Astrocyte (in vitro differentiated cells and primary cell): ENCODE measurements at regions not wholly inside any gene's neighbourhood (a gene's known extent, or its start where the extent isn't known, plus 50 kb on each side); places are given as distances from the start of the nearest gene placed in this dataset.

Experiments
- DNase-seq: peaks from one replicate; pipeline ENCODE4 v3.0.0-alpha.2; 2010; ENCODE audit warnings: low read depth
- FAIRE-seq: peaks from 2 replicates; lab custom pipeline; 2011; peaks lifted over from hg19 to GRCh38; lab: Jason Lieb, UNC
- H2AFZ ChIP-seq: 2 replicates; pipeline ENCODE4 v1.6.0; 2012; ENCODE audit warnings: low read depth, low read length, inconsistent platforms
- H3K27ac ChIP-seq: 2 replicates; pipeline ENCODE4 v1.5.1; 2011; ENCODE audit warnings: low read depth, low read length, inconsistent platforms
- H3K27me3 ChIP-seq: 2 replicates; pipeline ENCODE4 v1.6.0; 2011; ENCODE audit warnings: low read length, inconsistent platforms; ENCODE audit not compliant: insufficient read depth
- H3K36me3 ChIP-seq: 2 replicates; pipeline ENCODE4 v1.5.1; 2011; ENCODE audit warnings: low read length, inconsistent platforms; ENCODE audit not compliant: insufficient read depth
- H3K4me1 ChIP-seq: 2 replicates; pipeline ENCODE4 v1.5.1; 2011; ENCODE audit warnings: low read length, inconsistent platforms; ENCODE audit not compliant: insufficient read depth
- H3K4me2 ChIP-seq: 2 replicates; pipeline ENCODE4 v1.6.0; 2012; ENCODE audit warnings: low read length, inconsistent platforms
- H3K4me3 ChIP-seq: 2 replicates; pipeline ENCODE4 v1.5.1; 2011; ENCODE audit warnings: low read depth, mild to moderate bottlenecking, low read length, inconsistent platforms; ENCODE audit not compliant: insufficient read depth
- H3K79me2 ChIP-seq: 2 replicates; pipeline ENCODE4 v1.6.0; 2012; ENCODE audit warnings: mild to moderate bottlenecking, low read length, inconsistent platforms; ENCODE audit not compliant: insufficient read depth
- H3K9ac ChIP-seq: 2 replicates; pipeline ENCODE4 v1.6.0; 2012; ENCODE audit warnings: mild to moderate bottlenecking, low read length, inconsistent platforms
- H3K9me3 ChIP-seq: 2 replicates; pipeline ENCODE4 v1.5.1; 2012; ENCODE audit warnings: low read depth, mild to moderate bottlenecking, low read length, inconsistent platforms; ENCODE audit not compliant: insufficient read depth
- H4K20me1 ChIP-seq: 2 replicates; pipeline ENCODE4 v1.6.0; 2012; ENCODE audit warnings: low read length, inconsistent platforms; ENCODE audit not compliant: insufficient read depth
- H3K27ac Mint-ChIP-seq: one replicate; pipeline ENCODE4 v1.8.0; 2021; ENCODE audit warnings: mild to moderate bottlenecking, mixed read lengths; ENCODE audit not compliant: unreplicated experiment
- H3K27me3 Mint-ChIP-seq: one replicate; pipeline ENCODE4 v1.8.0; 2021; ENCODE audit warnings: low read depth, mixed read lengths; ENCODE audit not compliant: unreplicated experiment
- H3K36me3 Mint-ChIP-seq: one replicate; pipeline ENCODE4 v1.8.0; 2021; ENCODE audit warnings: low read depth, mixed read lengths; ENCODE audit not compliant: unreplicated experiment
- H3K4me1 Mint-ChIP-seq: one replicate; pipeline ENCODE4 v1.8.0; 2021; ENCODE audit warnings: low read depth, mixed read lengths; ENCODE audit not compliant: unreplicated experiment
- H3K4me3 Mint-ChIP-seq: one replicate; pipeline ENCODE4 v1.8.0; 2021; ENCODE audit warnings: mild to moderate bottlenecking, moderate library complexity, mixed read lengths; ENCODE audit not compliant: unreplicated experiment
- H3K9me3 Mint-ChIP-seq: one replicate; pipeline ENCODE4 v1.8.0; 2021; ENCODE audit warnings: mild to moderate bottlenecking, mixed read lengths; ENCODE audit not compliant: unreplicated experiment
- EZH2 ChIP-seq: IDR thresholded peaks from 2 replicates; pipeline ENCODE4 v1.6.1; 2012; ENCODE audit warnings: mild to moderate bottlenecking, low read length, inconsistent platforms; ENCODE audit not compliant: insufficient read depth
- TF ChIP-seq, protein P1 (sequence below): IDR thresholded peaks from 2 replicates; pipeline ENCODE4 v1.5.1; 2011; ENCODE audit warnings: low read depth, mild to moderate bottlenecking, inconsistent platforms, low read length, moderate library complexity; ENCODE audit not compliant: insufficient read depth

GRCh38 chr5:94024101-94024500 is 282.7 kb upstream of the POU5F2 start:
- TF ChIP-seq, protein P1, sequence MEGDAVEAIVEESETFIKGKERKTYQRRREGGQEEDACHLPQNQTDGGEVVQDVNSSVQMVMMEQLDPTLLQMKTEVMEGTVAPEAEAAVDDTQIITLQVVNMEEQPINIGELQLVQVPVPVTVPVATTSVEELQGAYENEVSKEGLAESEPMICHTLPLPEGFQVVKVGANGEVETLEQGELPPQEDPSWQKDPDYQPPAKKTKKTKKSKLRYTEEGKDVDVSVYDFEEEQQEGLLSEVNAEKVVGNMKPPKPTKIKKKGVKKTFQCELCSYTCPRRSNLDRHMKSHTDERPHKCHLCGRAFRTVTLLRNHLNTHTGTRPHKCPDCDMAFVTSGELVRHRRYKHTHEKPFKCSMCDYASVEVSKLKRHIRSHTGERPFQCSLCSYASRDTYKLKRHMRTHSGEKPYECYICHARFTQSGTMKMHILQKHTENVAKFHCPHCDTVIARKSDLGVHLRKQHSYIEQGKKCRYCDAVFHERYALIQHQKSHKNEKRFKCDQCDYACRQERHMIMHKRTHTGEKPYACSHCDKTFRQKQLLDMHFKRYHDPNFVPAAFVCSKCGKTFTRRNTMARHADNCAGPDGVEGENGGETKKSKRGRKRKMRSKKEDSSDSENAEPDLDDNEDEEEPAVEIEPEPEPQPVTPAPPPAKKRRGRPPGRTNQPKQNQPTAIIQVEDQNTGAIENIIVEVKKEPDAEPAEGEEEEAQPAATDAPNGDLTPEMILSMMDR: no peak
- Mint-ChIP-seq H3K4me3 (no peak overlapping the region), H3K4me1 (peaks cover 13% of the 10 kb centered on the region), H3K36me3 (peaks cover 5% of the 10 kb centered on the region), H3K27me3 (no peaks in the 10 kb centered on the region), H3K9me3 (no peaks in the 10 kb centered on the region), H3K27ac (no peak overlapping the region)
- DNase-seq: peak; percentile 25
- Histone ChIP-seq H3K27me3 (no peaks in the 10 kb centered on the region), H3K36me3 (no peaks in the 10 kb centered on the region), H3K27ac (no peak overlapping the region), H3K9me3 (no peaks in the 10 kb centered on the region), H4K20me1 (no peaks in the 10 kb centered on the region), H3K4me1 (peaks cover 8% of the 10 kb centered on the region), H3K9ac (no peak overlapping the region), H3K4me3 (no peak overlapping the region), H3K4me2 (no peak overlapping the region), H3K79me2 (no peaks in the 10 kb centered on the region), H2AFZ (no peak overlapping the region)
- no peak for FAIRE-seq

GRCh38 chr5:94021246-94021645 is 279.8 kb upstream of the POU5F2 start:
- peak; percentile 76 for FAIRE-seq
- H3K36me3 Mint-ChIP-seq: peaks cover 17% of the 10 kb centered on the region

DNA sequence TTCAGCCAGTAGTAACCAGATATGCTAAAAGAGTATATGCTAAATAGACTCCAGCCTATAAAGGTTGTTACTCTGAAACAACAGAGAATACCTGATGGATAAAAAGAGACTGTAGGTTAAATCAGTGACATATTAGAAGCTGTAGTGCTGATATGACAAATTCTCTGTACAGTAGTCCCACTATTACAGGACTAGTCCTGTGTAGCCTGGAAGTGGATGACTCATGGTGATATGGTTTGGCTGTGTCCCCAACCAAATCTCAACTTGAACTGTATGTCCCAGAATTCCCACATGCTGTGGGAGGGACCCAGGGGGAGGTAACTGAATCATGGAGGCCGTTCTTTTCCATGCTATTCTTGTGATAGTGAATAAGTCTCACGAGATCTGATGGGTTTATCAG is 276.2 kb upstream of the POU5F2 start:
- no peak overlapping the region for H3K4me3 ChIP-seq
- H3K27ac Mint-ChIP-seq: no peak overlapping the region
- H3K4me3 Mint-ChIP-seq: no peak overlapping the region
- no peaks in the 10 kb centered on the region for H3K27me3 Mint-ChIP-seq
- H2AFZ ChIP-seq: no peak overlapping the region
- peaks cover 8% of the 10 kb centered on the region for H3K4me1 ChIP-seq
- no peaks in the 10 kb centered on the region for H3K79me2 ChIP-seq
- FAIRE-seq (no peak), DNase-seq (peak; percentile 58)
- no peaks in the 10 kb centered on the region for H3K9me3 ChIP-seq
- peaks cover 24% of the 10 kb centered on the region for H3K36me3 Mint-ChIP-seq
- TF ChIP-seq, protein P1: no peak
- no peak for TF ChIP-seq EZH2
- H3K9me3 Mint-ChIP-seq: peaks cover 24% of the 10 kb centered on the region
- no peak overlapping the region for H3K27ac ChIP-seq
- H4K20me1 ChIP-seq: no peaks in the 10 kb centered on the region
- H3K27me3 ChIP-seq: no peaks in the 10 kb centered on the region
- no peaks in the 10 kb centered on the region for H3K36me3 ChIP-seq
- peaks cover 4% of the 10 kb centered on the region for H3K4me1 Mint-ChIP-seq
- no peak overlapping the region for H3K4me2 ChIP-seq
- H3K9ac ChIP-seq: no peak overlapping the region

More at GRCh38 chr5:94021246-94021645, 279.8 kb upstream of the POU5F2 start:
- peak; percentile 68 for DNase-seq
- peaks cover 6% of the 10 kb centered on the region for H3K4me1 Mint-ChIP-seq
- Histone ChIP-seq H3K36me3 (no peaks in the 10 kb centered on the region), H3K9ac (no peak overlapping the region), H2AFZ (no peak overlapping the region), H3K4me1 (peaks cover 8% of the 10 kb centered on the region), H3K79me2 (no peaks in the 10 kb centered on the region), H3K9me3 (no peaks in the 10 kb centered on the region), H4K20me1 (no peaks in the 10 kb centered on the region), H3K27ac (peak overlapping the region; percentile 16), H3K4me3 (no peak overlapping the region), H3K4me2 (peak overlapping the region; percentile 40), H3K27me3 (no peaks in the 10 kb centered on the region)
- H3K27ac Mint-ChIP-seq: no peak overlapping the region
- peaks cover 13% of the 10 kb centered on the region for H3K9me3 Mint-ChIP-seq
- TF ChIP-seq, protein P1: no peak
- TF ChIP-seq EZH2: no peak
- no peaks in the 10 kb centered on the region for H3K27me3 Mint-ChIP-seq
- H3K4me3 Mint-ChIP-seq: no peak overlapping the region
